Keratinocyte (primary cell): ENCODE measurements at regions not wholly inside any gene's neighbourhood (a gene's known extent, or its start where the extent isn't known, plus 50 kb on each side); places are given as distances from the start of the nearest gene placed in this dataset.
A peak's percentile ranks its signal among the peaks of the same experiment; 100 is the strongest.
"Not testable (repeated sequence)": the region's sequence is repeated elsewhere in the genome, so short reads cannot be mapped to it uniquely, and the experiment has no call there.

Experiments used
- DNase-seq: peaks from one replicate; pipeline ENCODE4 v3.0.0-alpha.2; 2011; ENCODE audit warnings: low read depth, missing footprints, low spot score
- FAIRE-seq: peaks from 2 replicates; lab custom pipeline; 2011; peaks lifted over from hg19 to GRCh38; lab: Jason Lieb, UNC
- H2AFZ ChIP-seq: 2 replicates; pipeline ENCODE4 v1.6.0; 2012; ENCODE audit warnings: low read length, control low read depth, inconsistent platforms; ENCODE audit not compliant: control insufficient read depth
- H3K27ac ChIP-seq: 2 replicates; pipeline ENCODE4 v1.5.1; 2011; ENCODE audit warnings: low read length; ENCODE audit not compliant: control insufficient read depth, insufficient read depth
- H3K27me3 ChIP-seq: 3 replicates; pipeline ENCODE4 v1.6.0; 2011; ENCODE audit warnings: low read length; ENCODE audit not compliant: control insufficient read depth, insufficient read depth; ENCODE audit errors: extremely low read depth
- H3K36me3 ChIP-seq, 2 experiments: 2 replicates in 1 of 2; 3 replicates in 1 of 2; pipeline ENCODE4 v1.5.1; 2011; ENCODE audit warnings: low read length in 2 of 2, mild to moderate bottlenecking in 1 of 2; ENCODE audit not compliant: control insufficient read depth in 2 of 2, insufficient read depth in 2 of 2; ENCODE audit errors: extremely low read depth in 1 of 2
- H3K4me1 ChIP-seq: 3 replicates; pipeline ENCODE4 v1.5.1; 2011; ENCODE audit warnings: low read length; ENCODE audit not compliant: control insufficient read depth, insufficient read depth; ENCODE audit errors: extremely low read depth
- H3K4me2 ChIP-seq: 3 replicates; pipeline ENCODE4 v1.6.0; 2011; ENCODE audit warnings: low read depth, low read length; ENCODE audit not compliant: control insufficient read depth, insufficient read depth; ENCODE audit errors: extremely low read depth
- H3K4me3 ChIP-seq, 3 experiments: fragments of 200-600 bp in 1 of 3; sonication (generic) in 1 of 3; 2 replicates in 2 of 3; 3 replicates in 1 of 3; pipeline ENCODE4 v1.5.1; 2011 to 2016; ENCODE audit warnings: low read length in 3 of 3, mild to moderate bottlenecking in 3 of 3, control low read depth in 2 of 3, inconsistent platforms in 1 of 3, low read depth in 1 of 3, mixed read lengths in 1 of 3, mixed run types in 1 of 3, moderate library complexity in 1 of 3; ENCODE audit not compliant: control insufficient read depth in 2 of 3, insufficient read depth in 2 of 3; ENCODE audit errors: extremely low read depth in 1 of 3
- H3K79me2 ChIP-seq: 2 replicates; pipeline ENCODE4 v1.6.0; 2012; ENCODE audit warnings: low read length; ENCODE audit not compliant: control insufficient read depth, insufficient read depth
- H3K9ac ChIP-seq: 3 replicates; pipeline ENCODE4 v1.6.0; 2011; ENCODE audit warnings: low read length; ENCODE audit not compliant: control insufficient read depth, insufficient read depth; ENCODE audit errors: extremely low read depth
- H3K9me1 ChIP-seq: 3 replicates; pipeline ENCODE4 v1.6.0; 2011; ENCODE audit warnings: low read length; ENCODE audit not compliant: control insufficient read depth, insufficient read depth; ENCODE audit errors: extremely low read depth
- H3K9me3 ChIP-seq: 2 replicates; pipeline ENCODE4 v1.5.1; 2012; ENCODE audit warnings: low read depth, low read length; ENCODE audit not compliant: control insufficient read depth
- H4K20me1 ChIP-seq: 3 replicates; pipeline ENCODE4 v1.6.0; 2011; ENCODE audit warnings: low read length; ENCODE audit not compliant: control insufficient read depth, insufficient read depth; ENCODE audit errors: extremely low read depth
- EZH2 ChIP-seq: IDR thresholded peaks from one replicate; pipeline ENCODE4 v1.6.1; 2012; ENCODE audit warnings: inconsistent platforms, mild to moderate bottlenecking, low read length, moderate library complexity
- dilution Hi-C: fragments of 300-500 bp; cut with MboI; formaldehyde crosslinking; loops from one replicate; pipeline ENCODE4 v1.7.0; 2020; ENCODE audit warnings: low sequenced_read_pairs; ENCODE audit not compliant: extremely low pct_ligation_motif_present
- TF ChIP-seq, protein P1 (sequence below), 3 experiments: IDR thresholded peaks in 1 of 3; conservative IDR thresholded peaks in 1 of 3; optimal IDR thresholded peaks in 1 of 3; 2 replicates in 2 of 3; 3 replicates in 1 of 3; pipeline versions ENCODE3 to v1.5.1; 2011; ENCODE audit warnings: low read length in 3 of 3, mild to moderate bottlenecking in 3 of 3, moderate library complexity in 2 of 3, control low read depth in 1 of 3, inconsistent platforms in 1 of 3; ENCODE audit not compliant: insufficient read depth in 2 of 3; ENCODE audit errors: extremely low read depth in 1 of 3

DNA sequence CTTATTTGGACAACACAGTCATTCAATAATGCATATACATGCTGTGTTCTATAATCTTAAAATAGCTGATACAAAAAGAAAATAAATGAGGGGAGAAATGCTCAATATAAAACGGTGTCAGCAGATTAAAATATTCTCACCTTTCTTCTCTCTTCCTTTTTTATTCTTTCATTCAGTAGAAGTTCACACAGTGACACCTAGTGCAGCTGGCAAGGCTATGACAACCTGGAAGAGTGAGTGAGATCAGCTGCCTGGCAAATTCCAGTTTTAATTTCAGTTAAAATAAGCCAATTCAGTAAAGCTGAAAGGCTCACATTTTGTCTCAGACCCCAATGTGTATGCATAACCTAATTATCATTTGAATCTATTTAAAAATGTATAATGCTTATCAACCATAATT lies 150.3 kb downstream of the RASEF start:
- TF ChIP-seq, protein P1, sequence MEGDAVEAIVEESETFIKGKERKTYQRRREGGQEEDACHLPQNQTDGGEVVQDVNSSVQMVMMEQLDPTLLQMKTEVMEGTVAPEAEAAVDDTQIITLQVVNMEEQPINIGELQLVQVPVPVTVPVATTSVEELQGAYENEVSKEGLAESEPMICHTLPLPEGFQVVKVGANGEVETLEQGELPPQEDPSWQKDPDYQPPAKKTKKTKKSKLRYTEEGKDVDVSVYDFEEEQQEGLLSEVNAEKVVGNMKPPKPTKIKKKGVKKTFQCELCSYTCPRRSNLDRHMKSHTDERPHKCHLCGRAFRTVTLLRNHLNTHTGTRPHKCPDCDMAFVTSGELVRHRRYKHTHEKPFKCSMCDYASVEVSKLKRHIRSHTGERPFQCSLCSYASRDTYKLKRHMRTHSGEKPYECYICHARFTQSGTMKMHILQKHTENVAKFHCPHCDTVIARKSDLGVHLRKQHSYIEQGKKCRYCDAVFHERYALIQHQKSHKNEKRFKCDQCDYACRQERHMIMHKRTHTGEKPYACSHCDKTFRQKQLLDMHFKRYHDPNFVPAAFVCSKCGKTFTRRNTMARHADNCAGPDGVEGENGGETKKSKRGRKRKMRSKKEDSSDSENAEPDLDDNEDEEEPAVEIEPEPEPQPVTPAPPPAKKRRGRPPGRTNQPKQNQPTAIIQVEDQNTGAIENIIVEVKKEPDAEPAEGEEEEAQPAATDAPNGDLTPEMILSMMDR (optimal IDR thresholded peaks at IDR 0.05 in 1 of 3, IDR thresholded peaks at IDR 0.05 in 1 of 3, conservative IDR thresholded peaks at IDR 0.05 in 1 of 3; ENCODE audit: extremely low read depth in 1 of 3, insufficient read depth in 2 of 3, low read length in 3 of 3), result peak in 1 of 3 experiments; percentile 26
- TF ChIP-seq EZH2, result no peak
- Histone ChIP-seq H3K4me1 (no peaks in the 10 kb centered on the region), H3K4me2 (no peak overlapping the region), H3K9me1 (no peaks in the 10 kb centered on the region), H3K79me2 (no peaks in the 10 kb centered on the region), H3K27ac (no peak overlapping the region), H2AFZ (no peak overlapping the region), H3K36me3 (no peaks in the 10 kb centered on the region), H3K27me3 (no peaks in the 10 kb centered on the region), H3K4me3 (no peak overlapping the region), H3K9me3 (peaks cover 5% of the 10 kb centered on the region), H3K9ac (no peak overlapping the region), H4K20me1 (no peaks in the 10 kb centered on the region)
- DNase-seq (no peak), FAIRE-seq (no peak)
- dilution Hi-C loops, result no loop called here

- H3K9ac ChIP-seq, H3K4me2 ChIP-seq, H3K4me1 ChIP-seq, DNase-seq, H3K4me3 ChIP-seq, H3K9me1 ChIP-seq, H4K20me1 ChIP-seq, FAIRE-seq, H3K36me3 ChIP-seq, H3K9me3 ChIP-seq, H3K79me2 ChIP-seq, dilution Hi-C loops, H2AFZ ChIP-seq, H3K27me3 ChIP-seq, H3K27ac ChIP-seq: not testable (repeated sequence)
Measured at GRCh38 chr9:82916238-82916637, 146.7 kb downstream of the RASEF start.

GRCh38 chr9:82920154-82920553 lies 142.8 kb downstream of the RASEF start:
- H3K27me3 ChIP-seq, result no peaks in the 10 kb centered on the region
- H3K9me3 ChIP-seq, result peaks cover 5% of the 10 kb centered on the region
- H3K9me1 ChIP-seq, result no peaks in the 10 kb centered on the region
- no peaks in the 10 kb centered on the region for H3K4me1 ChIP-seq
- no peak overlapping the region for H3K4me3 ChIP-seq
- no peaks in the 10 kb centered on the region for H4K20me1 ChIP-seq
- H3K36me3 ChIP-seq, result no peaks in the 10 kb centered on the region
- H3K9ac ChIP-seq, result no peak overlapping the region
- no peak overlapping the region for H2AFZ ChIP-seq
- FAIRE-seq, result no peak
- no peak overlapping the region for H3K4me2 ChIP-seq
- no peak overlapping the region for H3K27ac ChIP-seq
- TF ChIP-seq EZH2, result no peak
- TF ChIP-seq, protein P1 (optimal IDR thresholded peaks at IDR 0.05 in 1 of 3, IDR thresholded peaks at IDR 0.05 in 1 of 3, conservative IDR thresholded peaks at IDR 0.05 in 1 of 3; ENCODE audit: extremely low read depth in 1 of 3, insufficient read depth in 2 of 3, low read length in 3 of 3), result no peak
- no peaks in the 10 kb centered on the region for H3K79me2 ChIP-seq
- DNase-seq, result no peak
- dilution Hi-C loops, result no loop called here
